Fibroblast of skin of left quadriceps (primary cell): ENCODE measurements at regions not wholly inside any gene's neighbourhood (a gene's known extent, or its start where the extent isn't known, plus 50 kb on each side); places are given as distances from the start of the nearest gene placed in this dataset.
"Not testable (repeated sequence)": the region's sequence is repeated elsewhere in the genome, so short reads cannot be mapped to it uniquely, and the experiment has no call there.

ENCODE experiments used
- DNase-seq, 2 experiments: peaks; one replicate each; pipeline ENCODE4 v3.0.0-alpha.2; 2013; ENCODE audit warnings: low read depth in 2 of 2

DNA sequence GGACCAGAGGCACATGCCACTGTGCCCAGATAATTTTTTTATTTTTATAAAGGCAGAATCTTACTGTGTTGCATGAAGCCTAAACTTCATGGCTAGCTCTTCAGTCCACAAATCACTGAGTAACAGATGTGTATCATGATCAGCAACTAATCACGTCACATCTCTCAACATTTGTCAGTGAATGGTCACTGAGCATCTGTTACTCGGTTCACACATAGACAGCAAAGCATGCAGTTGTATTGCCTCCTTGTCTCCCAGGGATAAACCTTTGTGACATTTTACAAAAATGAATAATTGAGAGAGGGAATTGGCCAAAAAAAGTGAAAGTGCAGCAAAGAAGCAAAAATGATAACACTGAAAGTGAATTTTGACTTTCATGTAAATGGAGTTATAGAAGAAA is 85.9 kb upstream of the BTG1 start:
- DNase-seq: not testable (repeated sequence)

- DNase-seq: no peak
Measured at GRCh38 chr12:92229381-92229780, 83.7 kb upstream of the BTG1 start.

GRCh38 chr12:92226961-92227360 is 81.3 kb upstream of the BTG1 start:
- DNase-seq: no peak

DNA sequence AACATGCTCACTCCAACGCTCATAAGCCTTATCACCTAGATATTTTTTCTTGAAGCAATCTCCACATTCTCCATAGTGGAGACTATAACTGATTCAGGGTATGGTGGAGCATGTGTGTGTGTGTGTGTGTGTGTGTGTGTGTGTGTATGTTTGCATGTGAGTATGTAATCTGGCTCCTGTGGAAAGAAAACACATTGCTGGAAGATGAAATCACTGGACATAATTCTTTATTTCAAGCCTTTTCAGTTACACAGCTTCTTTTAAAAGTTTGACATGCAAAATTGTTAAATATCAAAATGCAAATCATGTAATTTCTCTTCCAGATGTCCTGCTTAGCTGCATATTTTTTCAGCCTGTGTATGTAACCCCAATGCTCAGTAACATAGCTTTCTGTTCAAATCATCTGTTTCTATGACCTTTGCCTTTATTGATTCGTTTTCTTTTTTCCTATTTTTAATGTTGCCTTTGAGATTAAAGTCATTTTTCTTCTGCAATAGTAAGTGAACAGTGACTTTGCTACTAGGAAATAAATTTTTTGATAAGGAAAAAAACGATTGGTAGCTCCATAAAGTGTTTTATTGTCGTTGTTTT is 80.5 kb upstream of the BTG1 start:
- DNase-seq: peak; percentile 42 to 52

- DNase-seq: no peak
Measured at GRCh38 chr12:92224685-92225331, 79.2 kb upstream of the BTG1 start.

DNA sequence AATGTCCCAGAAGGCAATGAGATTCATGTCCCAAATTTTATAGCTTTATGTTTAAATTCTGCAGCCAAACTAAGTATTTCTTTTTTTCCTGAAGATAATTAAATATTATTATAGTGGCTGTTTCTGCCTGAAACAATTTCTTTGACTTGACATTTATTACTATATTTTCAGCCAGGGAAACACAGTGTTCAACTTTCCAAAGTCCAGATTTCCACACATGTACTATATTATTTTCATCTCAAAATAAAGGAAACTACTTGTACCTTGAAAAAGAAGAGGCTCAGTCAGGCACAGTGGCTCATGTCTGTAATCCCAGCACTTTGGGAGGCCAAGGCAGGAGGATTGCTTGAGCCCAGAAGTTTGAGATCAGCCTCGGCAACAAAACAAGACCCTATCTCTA is 77.8 kb upstream of the BTG1 start:
- DNase-seq: no peak

DNA sequence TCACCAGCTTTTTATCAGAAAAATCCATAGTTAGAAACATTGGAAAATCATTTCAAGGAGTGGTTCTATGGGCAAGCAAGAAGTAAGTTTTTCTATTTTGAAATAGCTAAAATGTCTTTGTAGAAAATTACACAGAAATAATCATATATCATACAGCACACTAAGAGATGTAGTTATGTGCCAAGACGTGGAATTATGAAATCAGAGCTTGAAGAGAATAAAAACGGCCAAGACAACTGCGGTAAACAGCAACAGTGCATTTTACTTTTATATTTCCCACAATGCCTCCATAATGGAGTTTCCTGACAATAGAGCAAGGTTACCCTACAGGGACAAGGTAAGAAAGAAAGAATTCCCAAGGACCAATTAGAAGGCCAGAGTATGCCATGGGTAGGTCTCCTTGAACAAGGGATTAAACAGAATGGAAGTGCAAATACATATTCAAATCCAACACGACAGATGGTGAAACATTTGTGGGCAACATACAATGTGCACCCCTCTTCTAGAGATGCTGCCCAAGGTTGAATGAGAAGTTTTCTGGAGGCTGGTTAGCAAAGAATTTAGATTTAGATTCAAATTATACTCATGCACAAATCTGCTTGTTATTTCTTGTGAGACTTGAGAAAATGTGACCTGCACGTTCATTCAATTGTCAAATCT is 76.1 kb upstream of the BTG1 start:
- no peak for DNase-seq

- DNase-seq: no peak
Measured at GRCh38 chr12:92218394-92219077, 72.9 kb upstream of the BTG1 start.

DNA sequence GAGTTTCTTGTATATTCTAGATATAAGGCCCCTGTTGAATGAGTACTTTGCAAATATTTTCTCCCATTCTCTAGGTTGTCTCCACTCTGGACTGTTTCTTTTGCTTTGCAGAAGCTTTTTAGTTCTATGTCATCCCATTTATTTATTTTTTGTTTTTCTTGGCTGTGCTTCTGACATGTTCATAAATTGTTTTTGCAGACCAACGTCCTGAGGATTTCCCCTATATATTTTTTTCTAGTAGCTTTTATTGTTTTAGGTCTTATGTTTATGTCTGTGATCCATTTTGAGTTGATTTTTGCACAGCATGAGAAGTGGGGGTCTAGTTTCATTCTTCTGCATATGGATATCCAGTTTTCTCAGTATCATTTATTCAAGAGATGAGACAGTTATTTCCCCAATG is 70.4 kb upstream of the BTG1 start:
- no peak for DNase-seq

DNA sequence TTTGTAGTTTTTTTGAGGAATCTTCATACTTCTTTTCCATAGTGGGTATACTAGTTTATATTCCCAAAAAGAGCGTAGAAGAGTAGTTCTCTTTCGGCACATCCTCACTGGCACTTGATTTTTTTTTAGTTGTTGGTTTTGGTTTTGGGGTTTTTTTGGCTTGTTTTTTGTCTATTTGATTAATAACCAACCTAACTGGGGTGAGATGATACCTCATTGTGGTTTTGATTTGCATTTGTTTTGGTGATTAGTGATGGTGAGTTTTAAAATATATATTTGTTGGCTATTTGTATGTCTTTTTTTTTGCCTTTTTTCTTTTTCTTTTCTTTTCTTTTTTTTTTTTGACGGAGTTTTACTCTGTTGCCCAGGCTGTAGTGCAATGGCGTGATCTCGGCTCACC is 69.7 kb upstream of the BTG1 start:
- no peak for DNase-seq

GRCh38 chr12:92213166-92213565 is 67.5 kb upstream of the BTG1 start:
- no peak for DNase-seq

DNA sequence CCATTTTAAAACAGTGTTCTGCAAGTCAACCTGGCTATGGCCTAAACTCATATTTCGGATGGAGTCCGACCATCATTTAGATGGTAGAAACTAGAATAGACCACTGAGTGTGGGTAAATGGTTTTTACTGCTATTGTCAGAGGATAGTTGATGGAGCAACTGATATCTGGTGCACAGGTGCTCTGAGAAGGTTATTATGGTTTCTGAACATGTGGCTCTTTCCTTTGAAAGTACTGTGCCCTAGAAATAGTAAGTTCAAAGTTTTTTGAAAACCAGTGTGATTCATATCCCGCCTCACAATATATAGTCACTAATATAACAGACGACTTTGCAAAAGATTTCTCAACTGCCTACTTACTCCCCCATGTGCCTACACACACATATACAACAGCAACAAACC is 64.4 kb upstream of the BTG1 start:
- DNase-seq: no peak

GRCh38 chr12:92208613-92209121 is 63.0 kb upstream of the BTG1 start:
- DNase-seq: peak; percentile 52 to 56

GRCh38 chr12:92206596-92206995 is 61.0 kb upstream of the BTG1 start:
- DNase-seq: no peak

DNA sequence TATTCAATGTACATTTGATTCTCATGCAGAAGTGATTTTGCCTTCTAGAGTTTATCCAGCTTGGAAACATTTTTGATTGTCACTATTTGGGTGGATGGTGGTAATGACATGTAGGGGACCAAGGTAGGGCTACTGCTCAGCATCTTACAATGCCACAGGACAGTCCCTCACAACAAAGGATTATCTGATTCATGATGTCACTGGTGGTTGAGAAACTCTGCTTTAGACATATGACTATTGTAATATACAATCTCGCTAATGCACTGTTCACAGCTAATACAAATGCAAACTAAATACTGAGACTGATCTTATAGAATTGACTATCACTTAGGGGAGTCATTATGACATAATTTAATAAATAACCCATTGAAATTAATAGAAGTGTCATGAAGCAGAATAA is 60.4 kb upstream of the BTG1 start:
- DNase-seq: no peak

DNA sequence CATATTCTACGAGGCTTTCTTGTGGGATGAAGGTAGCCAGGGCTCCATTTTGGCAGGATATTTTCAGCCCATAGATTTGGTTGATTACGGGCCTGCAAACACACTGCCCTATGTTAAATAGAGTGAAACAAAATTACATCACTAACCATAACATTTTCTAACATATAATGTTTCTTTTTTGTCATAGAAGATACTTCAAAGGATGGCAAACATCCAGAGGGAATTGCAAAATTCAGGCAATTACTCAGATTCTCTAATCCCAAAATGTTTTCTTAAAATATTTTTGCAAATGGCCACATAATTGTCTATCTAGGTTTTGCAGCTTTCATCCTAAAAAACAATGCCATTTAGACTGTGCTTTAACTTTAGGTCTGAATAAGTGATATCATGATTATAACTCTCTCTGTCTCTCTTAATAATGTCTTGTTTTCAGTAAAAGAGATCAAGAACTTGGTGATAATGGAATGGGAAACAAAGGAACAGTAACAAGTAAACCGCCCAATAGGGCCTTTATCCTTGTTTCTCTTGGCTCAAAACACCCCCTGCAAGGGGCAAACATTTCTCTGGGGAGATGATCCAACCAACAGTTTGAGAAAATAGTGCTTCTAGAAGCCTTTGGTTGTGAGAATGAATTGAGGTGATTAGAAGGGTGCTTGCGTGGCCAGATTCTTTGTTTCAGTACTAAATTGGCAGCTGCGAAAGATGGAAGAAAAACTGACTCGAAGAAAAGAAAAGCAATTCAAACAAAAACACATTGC is 54.4 kb upstream of the BTG1 start:
- DNase-seq: peak; percentile 14 to 15

DNA sequence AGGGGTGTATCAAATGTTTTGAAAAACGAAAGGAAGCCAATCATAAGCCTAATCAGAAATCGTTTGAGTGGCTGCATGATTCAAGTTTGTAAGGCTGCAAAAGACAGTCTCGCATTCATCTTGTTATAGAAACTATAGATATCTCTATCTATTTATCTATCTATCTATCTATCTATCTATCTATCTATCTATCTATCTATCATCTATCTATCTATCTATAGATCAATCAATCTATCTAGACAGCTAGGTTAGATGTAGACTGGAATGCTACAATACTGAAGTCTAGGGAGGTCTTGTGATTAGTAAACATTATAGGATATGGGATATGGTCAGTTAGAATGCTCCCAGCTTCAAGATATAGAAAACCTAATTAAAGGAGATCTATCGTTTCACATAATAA is 52.2 kb upstream of the BTG1 start:
- DNase-seq: no peak

DNA sequence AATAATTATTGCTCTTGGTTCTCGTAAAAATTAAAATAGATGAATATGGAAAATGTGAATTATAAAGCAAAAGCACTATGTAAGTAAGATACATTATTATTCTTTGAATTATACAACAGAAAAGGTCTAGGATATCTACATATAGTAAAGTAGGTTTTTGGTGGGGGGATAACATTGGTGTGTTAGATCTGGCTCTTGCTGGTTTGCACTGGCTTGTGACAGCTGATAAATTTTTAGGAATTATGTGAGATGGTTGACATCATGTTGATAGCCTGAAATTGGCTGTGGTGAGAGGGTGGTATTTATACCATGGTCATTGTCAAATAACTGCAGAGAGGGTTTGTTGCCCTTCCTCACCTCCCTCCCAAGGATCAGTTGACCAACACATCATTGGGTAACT is 50.7 kb upstream of the BTG1 start:
- DNase-seq: no peak
